8988T (cell line): ENCODE measurements at regions not wholly inside any gene's neighbourhood (a gene's known extent, or its start where the extent isn't known, plus 50 kb on each side); places are given as distances from the start of the nearest gene placed in this dataset.
"Not testable (repeated sequence)": the region's sequence is repeated elsewhere in the genome, so short reads cannot be mapped to it uniquely, and the experiment has no call there.

Experiments
- DNase-seq: peaks from one replicate; pipeline ENCODE4 v3.0.0; 2011

- no peak for DNase-seq
These were observed 128.2 kb downstream of the PPIAL4G start for GRCh38 chr1:148354913-148355308.

GRCh38 chr1:148354284-148354912, 128.7 kb downstream of the PPIAL4G start:
- DNase-seq: no peak

GRCh38 chr1:148353461-148354283, 129.4 kb downstream of the PPIAL4G start:
- peak; percentile 49 for DNase-seq

- DNase-seq: no peak
These were observed 130.5 kb downstream of the PPIAL4G start for GRCh38 chr1:148352470-148353053.

DNA sequence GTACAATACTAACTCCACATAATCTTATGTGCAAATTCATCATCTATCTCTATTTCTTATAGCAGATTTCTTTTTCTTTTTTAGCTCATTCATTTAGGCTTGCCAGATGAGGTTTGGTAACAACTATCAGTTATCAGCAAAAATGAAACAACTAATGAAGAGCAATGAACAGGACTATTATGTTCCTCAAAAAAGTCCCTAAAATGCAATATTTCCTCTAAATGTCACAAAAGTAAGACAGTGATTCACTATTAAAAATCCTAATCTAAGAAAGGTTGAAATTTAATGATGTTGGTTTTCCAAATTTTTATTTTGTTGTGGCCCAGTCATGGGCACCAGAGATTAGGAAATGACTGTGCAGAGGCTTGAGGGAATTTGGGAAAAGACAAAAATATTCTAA, 135.3 kb downstream of the PPIAL4G start:
- DNase-seq: no peak

DNA sequence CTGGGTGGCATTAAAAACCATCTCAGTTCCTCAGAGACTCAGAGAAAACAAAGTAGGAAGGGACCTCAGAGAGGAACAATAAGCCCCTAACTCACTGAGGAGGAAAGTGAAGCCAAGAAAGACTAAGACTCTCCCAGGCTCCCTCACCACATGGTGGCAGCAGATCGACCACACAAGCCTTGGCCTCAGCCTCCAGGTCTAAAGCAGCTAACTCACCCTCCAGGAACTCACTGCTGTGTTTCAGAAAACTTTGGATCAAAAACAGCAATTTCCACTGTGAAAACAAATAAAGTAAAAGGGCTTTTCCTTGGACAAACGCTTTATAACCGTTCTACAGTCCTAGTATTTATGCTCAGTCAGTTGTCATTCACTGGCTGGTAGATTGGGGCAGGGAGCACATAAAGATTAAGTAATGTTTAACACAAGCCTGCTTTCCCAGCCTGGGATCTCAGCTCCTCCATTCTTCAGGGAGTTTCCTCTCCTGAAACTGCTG, 137.4 kb downstream of the PPIAL4G start:
- not testable (repeated sequence) for DNase-seq

DNA sequence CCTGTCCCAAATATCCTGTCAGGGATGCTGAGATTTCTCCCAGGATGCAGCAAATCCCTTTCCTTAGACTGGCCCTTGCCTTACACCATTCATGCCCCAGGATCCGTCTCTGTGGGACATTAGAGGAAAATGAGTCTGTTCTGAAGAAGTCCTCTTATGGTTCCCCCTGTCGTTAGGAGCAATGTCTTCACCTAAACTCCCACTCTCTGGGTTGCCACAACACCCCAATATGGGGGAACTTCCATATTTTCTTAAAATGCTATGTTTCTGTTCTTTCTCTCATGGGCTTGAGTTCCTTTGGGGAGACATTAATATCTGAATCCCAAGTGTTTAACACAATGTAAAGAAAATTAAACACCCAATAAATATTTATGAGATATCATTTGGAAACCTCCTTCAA, 138.5 kb downstream of the PPIAL4G start:
- not testable (repeated sequence) for DNase-seq

DNA sequence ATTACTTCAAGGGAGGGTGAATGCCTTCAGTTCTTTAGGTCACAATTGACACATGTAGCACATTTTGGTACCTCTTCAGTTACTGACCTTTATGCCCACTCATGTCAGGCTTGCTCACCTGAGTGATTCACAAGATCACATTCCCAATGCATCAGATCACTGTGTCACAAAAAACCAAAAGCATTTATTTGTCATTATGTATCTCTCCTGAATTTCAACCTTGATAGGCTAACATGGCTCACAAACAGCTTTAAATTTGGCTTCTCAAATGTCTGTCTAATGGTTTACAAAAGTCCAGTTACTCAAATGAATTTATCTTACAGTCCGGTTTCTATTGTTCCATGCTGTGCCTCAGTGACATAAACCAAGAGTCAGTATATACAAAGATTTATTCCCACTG, 141.4 kb downstream of the PPIAL4G start:
- DNase-seq: not testable (repeated sequence)

- not testable (repeated sequence) for DNase-seq
These were observed 146.8 kb downstream of the PPIAL4G start for GRCh38 chr1:148336121-148336918.

DNA sequence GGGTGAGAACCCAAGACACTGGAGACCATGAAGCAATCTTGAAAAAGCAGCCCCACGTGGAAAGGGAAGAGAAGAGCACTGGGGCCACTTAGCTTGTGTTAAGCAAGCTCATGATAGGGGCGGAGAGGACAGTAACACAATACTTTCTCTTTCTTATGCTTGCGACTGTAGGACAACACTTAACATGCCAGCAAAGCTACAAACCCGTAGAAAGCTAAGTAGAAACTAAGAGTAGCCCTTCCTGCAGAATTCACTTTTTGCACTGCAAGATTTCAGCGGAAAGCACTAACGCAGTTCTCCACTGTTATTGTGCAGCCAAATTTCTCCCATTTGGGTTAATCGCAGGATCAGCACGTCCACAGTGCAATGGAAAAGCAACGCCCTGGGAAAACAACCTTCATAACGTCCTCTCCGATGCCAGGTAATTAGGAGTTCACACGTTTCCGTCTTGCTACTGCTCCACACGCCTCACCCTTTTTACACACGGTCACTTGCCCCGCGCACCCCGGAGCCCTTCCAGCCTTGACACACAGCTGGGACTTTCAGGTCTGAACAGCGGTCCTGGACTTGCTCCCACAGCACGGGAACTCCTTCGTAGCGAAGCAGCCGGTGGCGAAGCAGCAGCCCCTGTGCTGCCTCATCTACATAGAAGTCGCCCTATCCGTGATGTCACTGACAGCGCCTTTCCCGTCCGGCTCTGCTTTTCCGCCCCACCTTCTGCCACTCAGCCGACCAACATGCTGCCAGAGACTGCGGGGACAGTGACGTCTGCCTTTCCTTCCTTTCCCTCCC, 148.6 kb downstream of the PPIAL4G start:
- DNase-seq: no peak

DNA sequence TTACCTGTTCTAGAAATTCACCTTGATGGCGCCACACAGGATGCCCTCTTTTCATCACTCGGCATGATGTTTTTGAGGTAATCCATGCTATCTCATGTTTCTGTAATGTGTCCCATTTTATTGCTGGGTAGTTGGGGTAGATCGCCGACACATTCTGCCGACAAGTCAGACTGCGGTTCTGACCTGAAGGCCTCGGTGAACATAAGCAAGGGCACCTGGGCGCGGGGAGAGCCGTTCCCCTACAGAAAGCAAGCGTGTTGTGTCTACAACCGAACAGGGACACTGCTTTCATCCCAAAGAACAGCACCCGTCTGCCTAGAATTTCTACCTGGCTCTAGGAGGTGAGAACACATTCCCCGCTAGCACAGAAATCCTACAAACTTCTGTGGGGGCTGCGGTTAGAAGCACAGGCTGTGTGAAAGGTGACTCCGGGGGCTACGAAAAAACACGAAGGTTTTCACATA, 149.2 kb downstream of the PPIAL4G start:
- no peak for DNase-seq

GRCh38 chr1:148328884-148329283, 154.2 kb downstream of the PPIAL4G start:
- no peak for DNase-seq

DNA sequence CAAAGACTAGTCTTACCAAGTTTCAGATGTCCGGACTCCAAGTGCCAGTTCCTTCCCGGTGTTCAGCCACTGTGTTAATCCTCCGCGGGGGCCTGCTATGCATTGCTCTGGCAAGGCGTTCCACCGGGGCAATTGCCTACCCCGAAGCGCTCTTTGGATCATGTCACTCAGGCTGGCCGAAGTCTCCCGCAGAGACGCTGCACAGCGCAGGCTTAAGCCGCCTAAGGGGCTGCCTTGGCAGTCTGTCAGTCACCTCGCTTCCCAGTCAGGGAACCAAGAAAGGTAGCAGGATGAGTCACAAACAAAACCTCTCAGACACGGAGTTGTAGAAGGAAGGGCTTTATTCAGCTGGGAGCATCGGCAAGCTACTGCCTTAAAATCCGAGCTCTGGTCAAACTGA, 158.1 kb downstream of the PPIAL4G start:
- not testable (repeated sequence) for DNase-seq

DNA sequence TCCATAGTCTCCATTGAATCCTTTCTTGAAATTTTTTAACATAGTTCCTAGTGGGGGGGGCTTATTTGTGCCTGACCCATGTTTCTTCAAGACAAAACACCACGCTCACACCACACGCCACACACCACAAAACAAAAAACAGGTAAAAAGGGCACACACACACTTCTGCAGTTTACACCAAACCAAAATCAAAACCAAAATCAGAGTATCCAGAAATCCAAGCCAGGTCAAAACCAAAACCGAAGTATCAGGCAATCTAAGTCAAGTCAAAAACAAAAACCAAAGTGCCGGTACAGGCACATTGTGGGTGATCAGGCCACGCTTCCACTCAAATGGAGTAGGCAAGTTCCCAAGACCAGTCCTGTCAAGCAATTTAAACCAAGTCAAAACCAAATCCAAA, 158.6 kb downstream of the PPIAL4G start:
- DNase-seq: not testable (repeated sequence)

DNA sequence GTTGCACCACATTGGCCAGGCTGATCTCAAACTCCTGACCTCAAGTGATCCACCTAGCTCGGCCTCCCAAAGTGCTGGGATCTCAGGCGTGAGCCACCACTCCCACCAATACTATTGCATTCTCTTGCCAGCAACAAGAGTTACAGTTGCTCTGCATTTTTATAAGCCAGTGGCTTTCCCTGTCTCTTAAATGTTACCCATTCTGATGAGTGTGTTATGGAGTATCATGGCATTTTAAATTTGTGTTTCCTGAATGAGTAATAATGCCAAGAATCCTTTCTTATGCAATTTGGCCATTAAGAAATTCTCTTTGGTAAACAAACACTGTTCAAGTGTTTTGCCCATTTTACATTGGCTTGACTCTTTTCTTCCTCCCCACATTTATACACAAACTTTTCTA, 163.0 kb downstream of the PPIAL4G start:
- not testable (repeated sequence) for DNase-seq

DNA sequence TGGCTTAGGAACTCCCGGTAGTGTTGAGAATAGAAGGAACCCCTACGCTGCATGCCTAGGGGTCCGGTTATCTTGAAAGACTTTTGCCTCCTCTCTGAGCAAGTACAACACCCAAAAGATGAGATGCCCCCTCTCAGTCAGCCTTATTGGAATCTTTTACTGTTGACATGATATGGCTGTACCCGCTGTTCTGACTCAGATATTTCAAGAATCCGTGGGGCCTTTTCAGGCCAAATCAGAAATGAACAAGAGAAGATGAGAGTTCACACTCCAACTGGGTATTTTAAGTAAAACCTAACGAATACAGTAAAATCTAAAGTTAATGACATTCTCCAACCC, 164.2 kb downstream of the PPIAL4G start:
- DNase-seq: no peak

- no peak for DNase-seq
These were observed 164.8 kb downstream of the PPIAL4G start for GRCh38 chr1:148318123-148318903.

- no peak for DNase-seq
These were observed 165.4 kb upstream of the NBPF11 start for GRCh38 chr1:148317288-148317985.

DNA sequence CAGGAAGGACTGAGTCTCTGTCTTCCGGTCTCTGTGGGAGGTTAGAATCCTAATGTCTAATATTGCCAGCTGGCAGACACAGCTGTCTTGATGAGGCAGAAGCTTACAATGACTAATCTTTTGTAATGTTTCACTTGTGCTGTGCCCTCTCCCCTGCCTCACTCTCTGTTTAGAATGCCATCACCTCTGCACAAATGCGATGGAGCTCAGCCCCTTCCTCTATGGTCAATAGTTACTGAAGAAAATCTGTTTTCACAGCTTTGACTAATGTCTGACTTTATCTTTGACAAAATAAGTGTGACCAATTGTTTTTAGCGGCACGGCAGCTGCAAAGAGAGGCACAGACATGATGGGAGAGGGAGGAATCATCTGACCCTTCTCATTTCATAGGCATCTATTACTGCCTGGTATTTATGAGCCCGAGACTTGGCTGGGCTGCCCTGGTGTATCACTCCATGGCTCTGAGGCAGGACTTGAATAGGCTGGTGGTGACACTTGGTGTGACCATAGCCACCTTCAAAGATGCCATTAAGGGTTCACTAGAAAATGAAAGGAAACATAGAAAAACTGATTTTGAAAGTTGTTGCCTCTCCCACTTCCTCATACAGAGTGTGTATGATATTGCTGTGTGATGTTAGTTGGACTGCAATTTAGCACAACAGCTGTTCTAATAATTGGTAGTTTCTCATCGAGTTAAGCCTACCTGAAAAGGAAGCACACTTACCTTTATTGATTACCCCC, 163.2 kb upstream of the NBPF11 start:
- DNase-seq: no peak

- DNase-seq: no peak
These were observed 158.7 kb upstream of the NBPF11 start for GRCh38 chr1:148310807-148311206.
